Spleen (tissue), 11 donors: ENCODE measurements at regions not wholly inside any gene's neighbourhood (a gene's known extent, or its start where the extent isn't known, plus 50 kb on each side); places are given as distances from the start of the nearest gene placed in this dataset.
A peak's percentile ranks its signal among the peaks of the same experiment; 100 is the strongest.

Experiments
- DNase-seq: peaks from one replicate; pipeline ENCODE4 v3.0.0-alpha.2; 2020
- H3K27ac ChIP-seq, 8 donors: fragments of 200-600 bp; sonication (generic) in 7 of 8; 1 replicate in 4 of 8; 2 replicates in 4 of 8; pipeline versions ENCODE4 v1.5.0 to v1.8.0; 2016 to 2021; ENCODE audit warnings: inconsistent platforms in 4 of 8, mild to moderate bottlenecking in 4 of 8, moderate library complexity in 1 of 8
- H3K27me3 ChIP-seq, 7 donors: fragments of 200-600 bp; sonication (generic) in 6 of 7; replicated peaks in 1 of 7; 1 replicate in 4 of 7; 2 replicates in 3 of 7; pipeline versions ENCODE4 v1.5.0 to v1.8.0; 2016 to 2021; ENCODE audit warnings: inconsistent platforms in 3 of 7, mild to moderate bottlenecking in 1 of 7
- H3K36me3 ChIP-seq, 6 donors: fragments of 200-600 bp; sonication (generic) in 5 of 6; 1 replicate in 4 of 6; 2 replicates in 2 of 6; pipeline versions ENCODE4 v1.5.0 to v1.8.0; 2016 to 2021; ENCODE audit warnings: inconsistent platforms in 2 of 6
- H3K4me1 ChIP-seq, 6 donors: fragments of 200-600 bp; sonication (generic) in 5 of 6; 1 replicate in 3 of 6; 2 replicates in 3 of 6; pipeline versions ENCODE4 v1.5.0 to v1.8.0; 2016 to 2021; ENCODE audit warnings: inconsistent platforms in 3 of 6
- H3K4me3 ChIP-seq, 8 donors: fragments of 200-600 bp; sonication (generic) in 7 of 8; 1 replicate in 4 of 8; 2 replicates in 4 of 8; pipeline versions ENCODE4 v1.5.0 to v1.8.0; 2016 to 2021; ENCODE audit warnings: inconsistent platforms in 4 of 8, mild to moderate bottlenecking in 4 of 8, moderate library complexity in 2 of 8
- H3K9me3 ChIP-seq, 8 donors: fragments of 200-600 bp; sonication (generic) in 7 of 8; 1 replicate in 4 of 8; 2 replicates in 4 of 8; pipeline versions ENCODE4 v1.5.0 to v1.8.0; 2016 to 2021; ENCODE audit warnings: inconsistent platforms in 4 of 8
- POLR2A ChIP-seq, 3 donors: fragments of 450-650 bp; IDR thresholded peaks; one replicate each; pipeline ENCODE4 v1.5.1; 2017; ENCODE audit warnings: antibody characterized with exemption in 3 of 3, mild to moderate bottlenecking in 1 of 3
- POLR2AphosphoS5 ChIP-seq, 3 donors: sonication (generic); formaldehyde crosslinking; IDR thresholded peaks; one replicate each; pipeline ENCODE4 v1.5.1; 2017; ENCODE audit warnings: antibody characterized with exemption in 3 of 3
- WGBS, 5 donors: extraction: QIAGEN DNeasy Blood & Tissue Kit in 3 of 5; methylation state at CpG; one replicate each; pipeline versions ENCODE4 v1.1.5 to v1.1.7; 2013 to 2018; 5-methylcytosine and 5-hydroxymethylcytosine counted together
- intact Hi-C: fragments of 100-400 bp; cut with DNase I; formaldehyde crosslinking; loops from one replicate; pipeline ENCODE4 v1.15.0; 2023; ENCODE audit warnings: low total_unique reads
- TF ChIP-seq, protein P1 (sequence below), 11 experiments: fragments of 200-600 bp in 7 of 11; fragments of 450-650 bp in 4 of 11; sonication (generic) in 4 of 11; IDR thresholded peaks in 8 of 11; conservative IDR thresholded peaks in 3 of 11; 1 replicate in 7 of 11; 2 replicates in 4 of 11; pipeline versions ENCODE4 v1.4.0 to v1.8.0; 2016 to 2021; ENCODE audit warnings: antibody characterized with exemption in 11 of 11, inconsistent platforms in 4 of 11, mild to moderate bottlenecking in 1 of 11
- donor health status: healthy with polysubstance abuse.
- donor health status: DM: no; HTN: no; CAD: no; lungs with moderate emphysema.
- donor health status: DM: no; HTN: no; CAD: no.
- donor health status: Bipolar disorder and iron deficiency.
- donor health status: healthy.
- donor health status: DM: no; HTN: no; CAD: no.
- donor health status: DM: yes; HTN: yes; CAD: no.

DNA sequence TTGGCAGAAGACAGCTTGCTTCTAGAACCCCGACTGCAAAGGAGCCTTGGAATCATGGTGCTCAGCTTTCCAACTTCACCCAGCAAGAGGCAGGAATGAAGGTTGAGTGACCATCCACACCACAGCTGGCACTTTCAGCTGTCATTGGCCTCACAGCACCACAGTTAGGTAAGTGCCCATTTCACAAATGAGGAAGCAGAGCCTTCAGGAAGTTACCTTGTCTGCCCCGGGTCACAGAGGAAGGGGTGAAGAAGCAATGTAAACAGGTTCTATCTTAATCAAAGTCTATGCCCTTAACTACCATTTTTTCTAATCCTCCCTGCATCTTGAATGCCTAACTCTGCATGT, 156.0 kb downstream of the GLUL start:
- DNase-seq: no peak
- H3K4me3 ChIP-seq: peak overlapping the region in 1 of 8 donors; percentile 43
- no peaks in the 10 kb centered on the region for H3K36me3 ChIP-seq
- H3K27me3 ChIP-seq: no peaks in the 10 kb centered on the region
- H3K4me1 ChIP-seq: peaks cover 0 to 14% (median 0%) of the 10 kb centered on the region in 6 donors
- TF ChIP-seq POLR2AphosphoS5 (IDR thresholded peaks at IDR 0.05): no peak
- TF ChIP-seq, protein P1, sequence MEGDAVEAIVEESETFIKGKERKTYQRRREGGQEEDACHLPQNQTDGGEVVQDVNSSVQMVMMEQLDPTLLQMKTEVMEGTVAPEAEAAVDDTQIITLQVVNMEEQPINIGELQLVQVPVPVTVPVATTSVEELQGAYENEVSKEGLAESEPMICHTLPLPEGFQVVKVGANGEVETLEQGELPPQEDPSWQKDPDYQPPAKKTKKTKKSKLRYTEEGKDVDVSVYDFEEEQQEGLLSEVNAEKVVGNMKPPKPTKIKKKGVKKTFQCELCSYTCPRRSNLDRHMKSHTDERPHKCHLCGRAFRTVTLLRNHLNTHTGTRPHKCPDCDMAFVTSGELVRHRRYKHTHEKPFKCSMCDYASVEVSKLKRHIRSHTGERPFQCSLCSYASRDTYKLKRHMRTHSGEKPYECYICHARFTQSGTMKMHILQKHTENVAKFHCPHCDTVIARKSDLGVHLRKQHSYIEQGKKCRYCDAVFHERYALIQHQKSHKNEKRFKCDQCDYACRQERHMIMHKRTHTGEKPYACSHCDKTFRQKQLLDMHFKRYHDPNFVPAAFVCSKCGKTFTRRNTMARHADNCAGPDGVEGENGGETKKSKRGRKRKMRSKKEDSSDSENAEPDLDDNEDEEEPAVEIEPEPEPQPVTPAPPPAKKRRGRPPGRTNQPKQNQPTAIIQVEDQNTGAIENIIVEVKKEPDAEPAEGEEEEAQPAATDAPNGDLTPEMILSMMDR (IDR thresholded peaks at IDR 0.05 in 8 of 11, conservative IDR thresholded peaks at IDR 0.05 in 3 of 11): no peak
- TF ChIP-seq POLR2A (IDR thresholded peaks at IDR 0.05): no peak
- no peaks in the 10 kb centered on the region for H3K9me3 ChIP-seq
- intact Hi-C loops: no loop called here
- H3K27ac ChIP-seq: peak overlapping the region in 4 of 8 donors; percentile 9 to 79 (median 62)
- 46 to 57% (median 51%) methylated on average over 2 of the region's 2 CpGs for WGBS, 5 donors

DNA sequence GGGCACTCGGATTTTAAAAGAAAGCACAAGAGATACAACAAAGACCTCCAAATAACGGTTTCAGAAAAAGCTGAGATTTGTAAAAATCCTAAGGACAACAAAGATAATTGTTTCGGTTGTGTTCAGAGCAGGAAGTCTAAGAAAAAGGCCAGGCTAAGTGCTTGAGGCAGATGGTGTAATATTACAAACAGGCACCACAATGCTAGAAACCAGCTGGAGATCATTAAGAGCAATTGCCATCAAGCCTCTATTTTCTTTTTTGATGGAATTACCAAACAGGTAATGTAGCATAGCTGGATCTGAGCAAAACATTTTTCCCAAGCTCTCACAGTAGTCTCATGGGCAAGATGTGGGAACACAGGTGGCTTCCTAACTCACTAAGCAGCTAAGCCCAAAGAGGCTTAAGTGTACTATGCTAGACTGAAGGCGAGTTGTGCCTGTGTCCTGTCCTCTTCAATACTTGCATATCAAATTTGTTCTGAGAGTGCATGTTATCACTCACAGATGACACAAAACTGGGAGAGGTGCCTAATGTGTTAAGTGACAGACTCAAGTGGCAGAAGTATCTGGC, 161.6 kb downstream of the GLUL start:
- Histone ChIP-seq H3K4me3 (no peak overlapping the region), H3K36me3 (no peaks in the 10 kb centered on the region), H3K9me3 (no peaks in the 10 kb centered on the region), H3K4me1 (peaks cover 0 to 1% (median 0%) of the 10 kb centered on the region in 6 donors), H3K27ac (no peak overlapping the region), H3K27me3 (no peaks in the 10 kb centered on the region)
- TF ChIP-seq, protein P1 (IDR thresholded peaks at IDR 0.05 in 8 of 11, conservative IDR thresholded peaks at IDR 0.05 in 3 of 11): no peak
- TF ChIP-seq POLR2A (IDR thresholded peaks at IDR 0.05): no peak
- TF ChIP-seq POLR2AphosphoS5 (IDR thresholded peaks at IDR 0.05): no peak
- intact Hi-C loops: no loop called here
- 70 to 83% (median 73%) methylated on average over 4 of the region's 4 CpGs for WGBS, 5 donors
- no peak for DNase-seq

DNA sequence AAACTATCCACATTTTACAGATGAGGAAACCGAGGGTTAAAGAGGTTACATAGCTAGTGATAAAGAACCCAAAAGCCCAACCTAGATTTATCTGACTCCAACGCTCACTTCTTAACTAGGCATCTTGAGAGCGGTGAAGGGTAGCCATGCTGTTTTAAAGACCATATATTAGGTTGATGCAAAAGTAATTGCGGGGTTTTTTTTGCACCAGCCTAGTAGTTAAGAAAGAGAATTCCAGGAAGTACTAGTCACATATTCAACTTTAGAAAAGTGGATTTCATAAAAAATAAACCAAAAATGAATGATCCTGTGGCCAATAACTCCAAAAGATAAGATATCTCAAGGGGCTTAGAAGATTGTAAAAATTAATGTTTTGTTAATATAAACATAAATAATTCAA, 162.1 kb downstream of the GLUL start:
- Histone ChIP-seq H3K36me3 (no peaks in the 10 kb centered on the region), H3K27ac (no peak overlapping the region), H3K27me3 (no peaks in the 10 kb centered on the region), H3K9me3 (no peaks in the 10 kb centered on the region), H3K4me1 (no peaks in the 10 kb centered on the region), H3K4me3 (no peak overlapping the region)
- TF ChIP-seq, protein P1 (IDR thresholded peaks at IDR 0.05 in 8 of 11, conservative IDR thresholded peaks at IDR 0.05 in 3 of 11): no peak
- TF ChIP-seq POLR2AphosphoS5 (IDR thresholded peaks at IDR 0.05) (no peak), POLR2A (IDR thresholded peaks at IDR 0.05) (no peak)
- DNase-seq: no peak
- WGBS, 5 donors: 89 to 94% (median 93%) methylated on average over 4 of the region's 4 CpGs
- intact Hi-C loops: no loop called here

DNA sequence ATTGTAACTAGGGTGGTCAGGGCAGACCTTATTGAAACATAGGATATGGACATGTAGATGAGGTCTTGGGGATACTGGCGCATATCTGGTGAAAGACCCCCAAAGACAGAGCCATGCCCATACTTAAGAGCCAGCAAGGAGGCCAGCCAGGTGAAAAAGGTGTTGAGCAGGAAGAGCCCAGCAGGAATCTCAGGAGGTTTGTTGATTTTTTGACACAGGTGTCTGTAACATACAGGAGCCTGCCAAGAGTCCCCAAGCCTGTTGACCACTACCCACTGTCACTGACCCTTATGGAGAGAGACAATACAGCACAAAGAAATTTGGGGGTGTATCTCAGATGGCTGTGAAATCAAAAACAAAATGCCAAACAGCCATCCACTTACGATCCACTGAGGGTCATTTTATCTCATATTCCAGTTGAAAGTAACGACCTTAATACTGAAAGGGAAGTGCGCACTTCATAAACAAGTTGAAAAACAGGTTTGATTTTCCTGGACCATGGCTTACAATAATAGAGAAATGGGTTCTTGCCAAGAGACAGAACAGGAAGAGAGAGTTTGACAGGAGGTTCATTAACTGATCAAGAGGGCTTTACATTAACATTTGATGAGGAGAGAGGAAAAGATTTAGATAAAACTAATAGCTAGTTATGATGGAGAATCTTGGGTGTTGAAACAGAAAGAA, 163.6 kb downstream of the GLUL start:
- TF ChIP-seq POLR2AphosphoS5 (IDR thresholded peaks at IDR 0.05): no peak
- TF ChIP-seq POLR2A (IDR thresholded peaks at IDR 0.05): no peak
- TF ChIP-seq, protein P1 (IDR thresholded peaks at IDR 0.05 in 8 of 11, conservative IDR thresholded peaks at IDR 0.05 in 3 of 11): no peak
- DNase-seq: no peak
- WGBS, 5 donors: 64 to 78% (median 75%) methylated on average over 4 of the region's 4 CpGs

More for the DNA sequence above, 163.6 kb downstream of the GLUL start:
- Histone ChIP-seq H3K4me3 (no peak overlapping the region), H3K27ac (no peak overlapping the region), H3K27me3 (no peaks in the 10 kb centered on the region), H3K4me1 (no peaks in the 10 kb centered on the region), H3K36me3 (no peaks in the 10 kb centered on the region), H3K9me3 (peaks cover 0 to 8% (median 0%) of the 10 kb centered on the region in 8 donors)
- intact Hi-C loops: no loop called here
